Activated T-cell treated with anti-CD3 and anti-CD28 coated beads, Interleukin-2, amount 50 U/mL, for 4 hours (primary cell): ENCODE measurements at regions not wholly inside any gene's neighbourhood (a gene's known extent, or its start where the extent isn't known, plus 50 kb on each side); places are given as distances from the start of the nearest gene placed in this dataset.

Source experiments
- ATAC-seq, 2 donors: fragments of 200-7000 bp; cut with Tn5 transposase; one replicate each; pipeline ENCODE4 v1.10.0; 2021
- DNase-seq: peaks from one replicate; pipeline ENCODE4 v3.0.0-alpha.2; 2020
- H3K27me3 Mint-ChIP-seq: one replicate; pipeline ENCODE4 v1.8.0; 2021; ENCODE audit warnings: low read depth, mixed read lengths
- H3K36me3 Mint-ChIP-seq: one replicate; pipeline ENCODE4 v1.8.0; 2022; ENCODE audit warnings: mixed read lengths; ENCODE audit not compliant: insufficient read depth
- H3K4me1 Mint-ChIP-seq: one replicate; pipeline ENCODE4 v1.8.0; 2021; ENCODE audit warnings: low read depth, mixed read lengths
- H3K4me3 Mint-ChIP-seq: one replicate; pipeline ENCODE4 v1.8.0; 2021; ENCODE audit warnings: mild to moderate bottlenecking, moderate library complexity, mixed read lengths
- H3K9me3 Mint-ChIP-seq: one replicate; pipeline ENCODE4 v1.8.0; 2021; ENCODE audit warnings: mixed read lengths

GRCh38 chr6:16873698-16874097, 112.4 kb upstream of the ATXN1 start:
- DNase-seq (no peak), ATAC-seq (no peak)
- H3K36me3 Mint-ChIP-seq: no peaks in the 10 kb centered on the region
- peaks cover 11% of the 10 kb centered on the region for H3K9me3 Mint-ChIP-seq
- H3K4me1 Mint-ChIP-seq: peaks cover 3% of the 10 kb centered on the region
- H3K27me3 Mint-ChIP-seq: peaks cover 18% of the 10 kb centered on the region
- no peak overlapping the region for H3K4me3 Mint-ChIP-seq

DNA sequence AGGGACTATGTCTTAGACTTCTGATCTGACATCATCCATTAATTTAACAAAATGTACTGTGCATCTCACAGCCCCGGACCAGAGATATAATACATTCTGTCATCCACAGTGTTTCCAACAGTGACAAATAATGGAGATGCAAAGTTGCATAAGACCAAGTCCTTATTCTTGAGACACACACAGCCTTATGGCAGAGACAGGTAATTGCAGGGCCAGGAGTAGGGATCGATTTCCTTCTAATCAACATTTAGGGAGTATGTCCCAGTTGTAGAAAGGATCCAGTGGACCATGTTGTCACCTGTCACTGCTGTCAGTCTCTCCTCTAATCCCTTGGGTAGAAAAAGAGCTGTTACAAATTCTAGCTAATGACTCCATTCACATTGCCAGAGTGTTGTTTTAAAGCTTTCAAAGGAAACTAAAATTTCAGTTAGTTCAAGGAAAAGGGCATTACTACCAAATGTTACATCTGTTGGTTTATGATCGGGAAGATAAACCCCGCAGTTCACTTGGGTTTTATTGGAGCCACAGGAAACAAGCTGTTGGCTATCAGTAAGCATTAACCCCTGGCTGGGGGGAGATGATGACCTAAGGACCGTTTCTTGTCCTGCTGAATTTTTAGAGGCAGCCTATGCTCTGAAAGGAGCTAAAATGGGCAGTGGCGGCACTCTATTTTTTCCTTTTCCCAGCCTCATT, 111.4 kb upstream of the ATXN1 start:
- Mint-ChIP-seq H3K9me3 (peaks cover 10% of the 10 kb centered on the region), H3K4me1 (peaks cover 3% of the 10 kb centered on the region), H3K36me3 (no peaks in the 10 kb centered on the region), H3K27me3 (peaks cover 16% of the 10 kb centered on the region), H3K4me3 (no peak overlapping the region)
- DNase-seq: no peak
- ATAC-seq: no peak

DNA sequence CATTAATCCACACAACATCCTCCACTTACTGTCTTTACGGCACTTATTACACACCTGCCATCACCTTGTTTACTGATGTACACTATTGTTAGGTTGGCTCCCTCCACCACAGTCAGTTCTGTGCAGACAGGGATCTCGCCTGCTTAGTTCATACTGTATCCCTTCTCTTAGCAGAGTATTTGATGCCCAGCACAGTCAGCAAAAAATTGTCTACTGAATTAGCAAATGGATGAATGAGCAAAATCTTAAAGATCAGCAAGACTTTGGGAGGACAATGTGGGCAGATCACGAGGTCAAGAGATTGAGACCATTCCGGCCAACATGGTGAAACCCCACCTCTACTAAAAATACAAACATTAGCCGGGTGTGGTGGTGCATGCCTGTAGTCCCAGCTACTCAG, 109.8 kb upstream of the ATXN1 start:
- DNase-seq (no peak), ATAC-seq (no peak)
- H3K9me3 Mint-ChIP-seq: no peaks in the 10 kb centered on the region
- H3K27me3 Mint-ChIP-seq: peaks cover 7% of the 10 kb centered on the region
- H3K4me3 Mint-ChIP-seq: no peak overlapping the region
- H3K4me1 Mint-ChIP-seq: peaks cover 3% of the 10 kb centered on the region
- no peaks in the 10 kb centered on the region for H3K36me3 Mint-ChIP-seq

- Mint-ChIP-seq H3K9me3 (no peaks in the 10 kb centered on the region), H3K4me1 (no peaks in the 10 kb centered on the region), H3K4me3 (no peak overlapping the region), H3K27me3 (peaks cover 9% of the 10 kb centered on the region), H3K36me3 (no peaks in the 10 kb centered on the region)
- no peak for ATAC-seq
- no peak for DNase-seq
Observed at GRCh38 chr6:16868968-16869367, 107.7 kb upstream of the ATXN1 start.

DNA sequence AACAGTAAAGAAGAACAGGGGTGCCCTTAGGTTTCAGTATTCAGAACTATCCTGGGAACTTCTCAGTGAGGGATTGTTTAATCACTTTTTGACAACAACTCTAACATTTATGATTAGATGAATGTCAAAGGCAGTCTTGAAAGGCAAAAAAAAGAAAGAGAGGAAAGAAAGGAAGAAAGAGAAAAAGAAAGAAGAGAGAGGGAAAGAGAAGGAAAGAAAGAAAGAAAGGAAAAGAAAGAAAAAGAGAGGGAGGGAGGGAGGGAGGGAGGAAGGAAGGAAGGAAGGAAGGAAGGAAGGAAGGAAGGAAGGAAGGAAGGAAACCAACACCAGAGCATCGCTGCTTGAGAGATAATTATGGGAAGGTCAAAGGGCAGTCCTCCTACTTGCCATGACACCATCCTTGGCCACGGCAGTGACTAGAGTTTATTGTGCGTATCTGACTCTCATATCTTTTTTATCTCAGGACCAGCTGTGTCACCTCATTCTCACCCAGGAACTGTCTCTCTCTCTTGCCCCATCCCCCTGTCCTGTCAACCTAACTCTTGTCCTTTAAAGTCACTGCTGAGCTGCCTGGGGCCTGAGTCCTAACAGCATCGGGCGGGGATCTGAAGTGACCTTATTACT, 96.8 kb upstream of the ATXN1 start:
- no peak overlapping the region for H3K4me3 Mint-ChIP-seq

GRCh38 chr6:16855460-16855859, 94.2 kb upstream of the ATXN1 start:
- H3K4me1 Mint-ChIP-seq: peaks cover 7% of the 10 kb centered on the region
- no peaks in the 10 kb centered on the region for H3K9me3 Mint-ChIP-seq
- no peak for ATAC-seq
- no peaks in the 10 kb centered on the region for H3K36me3 Mint-ChIP-seq
- no peak overlapping the region for H3K4me3 Mint-ChIP-seq
- H3K27me3 Mint-ChIP-seq: peaks cover 16% of the 10 kb centered on the region
- no peak for DNase-seq

More for the DNA sequence above, 96.8 kb upstream of the ATXN1 start:
- H3K27me3 Mint-ChIP-seq: peaks cover 3% of the 10 kb centered on the region
- no peak for DNase-seq
- no peaks in the 10 kb centered on the region for H3K4me1 Mint-ChIP-seq
- no peaks in the 10 kb centered on the region for H3K36me3 Mint-ChIP-seq
- H3K9me3 Mint-ChIP-seq: no peaks in the 10 kb centered on the region
- ATAC-seq: no peak

GRCh38 chr6:16854986-16855385, 93.7 kb upstream of the ATXN1 start:
- no peaks in the 10 kb centered on the region for H3K9me3 Mint-ChIP-seq

DNA sequence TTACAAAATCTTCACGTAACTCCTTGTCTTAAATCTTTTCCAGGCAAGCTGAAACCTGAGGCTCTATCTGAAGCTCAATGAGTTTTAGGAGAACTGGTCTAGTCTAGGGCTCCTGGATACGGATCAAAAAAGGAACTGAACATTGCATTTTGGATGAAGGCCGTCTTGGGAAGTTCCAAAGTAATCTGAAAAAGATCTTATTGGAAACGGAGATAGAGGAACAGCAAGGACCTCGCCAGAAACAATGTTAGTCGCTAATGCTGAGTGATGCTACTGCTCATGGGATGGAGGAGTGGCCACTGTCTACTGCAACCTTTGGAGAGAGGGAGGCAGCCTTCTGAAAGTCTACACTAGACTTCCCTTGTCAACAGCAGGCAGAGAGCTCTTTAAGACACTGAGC, 91.4 kb upstream of the ATXN1 start:
- H3K4me1 Mint-ChIP-seq: peaks cover 16% of the 10 kb centered on the region
- H3K27me3 Mint-ChIP-seq: peaks cover 21% of the 10 kb centered on the region
- DNase-seq (no peak), ATAC-seq (no peak)
- no peaks in the 10 kb centered on the region for H3K9me3 Mint-ChIP-seq
- no peak overlapping the region for H3K4me3 Mint-ChIP-seq
- no peaks in the 10 kb centered on the region for H3K36me3 Mint-ChIP-seq

More at GRCh38 chr6:16854986-16855385, 93.7 kb upstream of the ATXN1 start:
- DNase-seq: no peak
- no peak overlapping the region for H3K4me3 Mint-ChIP-seq
- H3K4me1 Mint-ChIP-seq: peaks cover 7% of the 10 kb centered on the region
- H3K27me3 Mint-ChIP-seq: peaks cover 16% of the 10 kb centered on the region
- peak in 1 of 2 donors; percentile 28 for ATAC-seq
- H3K36me3 Mint-ChIP-seq: no peaks in the 10 kb centered on the region

GRCh38 chr6:16851758-16852157, 90.5 kb upstream of the ATXN1 start:
- ATAC-seq: peak; percentile 35 to 61
- peaks cover 16% of the 10 kb centered on the region for H3K4me1 Mint-ChIP-seq
- no peak for DNase-seq
- H3K9me3 Mint-ChIP-seq: no peaks in the 10 kb centered on the region
- H3K36me3 Mint-ChIP-seq: no peaks in the 10 kb centered on the region
- peaks cover 21% of the 10 kb centered on the region for H3K27me3 Mint-ChIP-seq
- H3K4me3 Mint-ChIP-seq: no peak overlapping the region

DNA sequence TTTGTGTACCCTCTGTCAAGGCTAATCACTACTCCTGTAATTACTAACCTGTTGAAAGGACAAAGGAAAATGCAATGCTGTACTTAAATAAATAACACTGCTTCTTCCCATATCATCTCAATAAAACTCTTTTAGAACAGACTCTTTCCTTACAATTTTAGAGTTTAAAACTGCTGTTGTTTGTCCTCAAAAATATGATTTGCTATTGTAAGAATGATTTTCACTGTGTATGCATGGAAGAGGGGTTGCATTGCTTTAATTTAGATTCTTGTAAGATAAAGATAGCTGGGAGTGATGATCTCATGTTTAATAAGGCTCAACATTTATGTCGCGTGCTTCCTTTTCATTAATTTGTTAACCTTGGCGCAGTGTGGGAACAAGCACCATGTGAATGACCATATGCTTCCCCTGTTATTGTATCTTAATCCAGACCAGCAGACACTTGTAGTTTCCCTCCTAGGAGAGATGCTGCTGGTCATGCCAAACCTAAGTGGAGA, 89.8 kb upstream of the ATXN1 start:
- Mint-ChIP-seq H3K4me1 (peaks cover 16% of the 10 kb centered on the region), H3K36me3 (no peaks in the 10 kb centered on the region), H3K9me3 (no peaks in the 10 kb centered on the region), H3K4me3 (no peak overlapping the region), H3K27me3 (peaks cover 20% of the 10 kb centered on the region)
- no peak for DNase-seq
- no peak for ATAC-seq

- H3K9me3 Mint-ChIP-seq: no peaks in the 10 kb centered on the region
- H3K36me3 Mint-ChIP-seq: no peaks in the 10 kb centered on the region
- DNase-seq: no peak
- H3K27me3 Mint-ChIP-seq: peaks cover 19% of the 10 kb centered on the region
- H3K4me3 Mint-ChIP-seq: no peak overlapping the region
- no peak for ATAC-seq
- peaks cover 16% of the 10 kb centered on the region for H3K4me1 Mint-ChIP-seq
Observed at GRCh38 chr6:16850681-16851026, 89.4 kb upstream of the ATXN1 start.

DNA sequence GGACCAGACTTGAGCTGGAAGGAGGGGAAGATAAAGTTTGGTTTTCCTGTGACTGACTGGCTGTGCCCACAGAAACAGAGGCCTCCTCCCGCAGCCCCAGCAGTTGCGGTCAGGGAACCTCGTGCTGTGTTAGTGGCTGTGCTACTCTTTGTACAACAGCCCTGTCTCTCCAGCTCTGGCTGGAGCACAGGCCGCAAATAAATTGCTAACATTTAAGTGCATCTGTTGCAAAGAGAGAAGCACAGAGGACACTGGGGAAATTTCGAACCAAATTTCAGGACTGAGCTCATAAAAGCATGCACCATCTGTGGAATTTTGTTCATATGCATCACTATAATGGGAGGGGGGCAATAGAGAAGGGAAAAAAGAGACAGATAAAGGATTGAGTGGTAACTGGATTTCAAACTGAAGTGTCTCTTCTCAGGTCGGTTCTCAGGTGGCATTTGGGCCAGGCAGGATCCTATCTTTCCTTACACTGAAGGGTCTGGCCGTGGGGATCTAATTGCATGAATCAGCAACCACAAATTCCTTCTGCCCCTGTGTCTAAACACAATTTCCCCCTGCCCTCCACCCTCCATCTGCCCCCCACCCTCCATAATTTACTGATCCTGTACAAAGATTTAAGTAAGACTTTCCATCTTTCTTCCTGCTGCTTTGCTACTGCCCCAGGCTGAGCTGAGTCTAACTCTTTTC, 88.9 kb upstream of the ATXN1 start:
- H3K36me3 Mint-ChIP-seq: no peaks in the 10 kb centered on the region
- H3K27me3 Mint-ChIP-seq: peaks cover 19% of the 10 kb centered on the region
- H3K9me3 Mint-ChIP-seq: no peaks in the 10 kb centered on the region
- DNase-seq: no peak
- peaks cover 16% of the 10 kb centered on the region for H3K4me1 Mint-ChIP-seq
- ATAC-seq: no peak
- no peak overlapping the region for H3K4me3 Mint-ChIP-seq

DNA sequence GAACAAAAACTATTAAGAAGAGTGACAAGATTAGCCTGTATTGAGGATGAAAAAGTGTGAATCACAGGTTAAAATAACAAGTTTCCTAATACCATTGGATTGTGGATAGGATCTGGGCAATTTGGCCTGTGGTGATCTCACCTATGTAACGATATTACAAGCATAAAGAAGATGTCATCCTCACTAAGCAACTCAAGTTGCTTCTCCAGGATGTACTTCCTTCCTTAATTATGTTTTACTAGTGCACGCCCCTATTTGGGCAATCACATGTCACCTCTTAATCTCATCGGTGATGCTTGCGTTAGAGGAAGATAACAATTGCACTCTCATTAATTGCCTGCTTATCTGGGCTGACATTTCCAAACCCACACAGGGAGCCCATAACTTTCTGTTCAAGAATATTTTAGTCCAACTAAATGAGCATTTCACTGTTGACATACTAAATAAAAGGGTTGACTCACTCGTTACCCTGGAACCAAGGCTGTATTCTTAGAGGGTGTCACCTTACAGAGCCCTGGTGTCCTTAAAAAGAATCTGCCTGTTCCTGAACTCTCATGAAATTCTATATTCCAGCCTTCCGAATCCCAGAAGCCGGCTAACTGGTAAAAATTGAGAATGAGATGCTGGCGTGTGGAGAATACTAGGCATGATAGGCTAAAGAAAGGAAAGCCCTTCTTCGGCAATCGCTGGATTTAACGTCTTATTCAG, 88.2 kb upstream of the ATXN1 start:
- DNase-seq (no peak), ATAC-seq (peak in 1 of 2 donors; percentile 24)
- Mint-ChIP-seq H3K9me3 (no peaks in the 10 kb centered on the region), H3K4me3 (no peak overlapping the region), H3K4me1 (peaks cover 16% of the 10 kb centered on the region), H3K27me3 (peaks cover 19% of the 10 kb centered on the region), H3K36me3 (no peaks in the 10 kb centered on the region)

GRCh38 chr6:16846399-16846778, 85.1 kb upstream of the ATXN1 start:
- no peak for DNase-seq
- no peaks in the 10 kb centered on the region for H3K9me3 Mint-ChIP-seq
- H3K4me3 Mint-ChIP-seq: no peak overlapping the region
- H3K27me3 Mint-ChIP-seq: peaks cover 13% of the 10 kb centered on the region
- peaks cover 11% of the 10 kb centered on the region for H3K4me1 Mint-ChIP-seq
- ATAC-seq: no peak
- H3K36me3 Mint-ChIP-seq: no peaks in the 10 kb centered on the region
